ENCODE measurements at regions not wholly inside any gene's neighbourhood (a gene's known extent, or its start where the extent isn't known, plus 50 kb on each side); places are given as distances from the start of the nearest gene placed in this dataset.

GRCh38 chr13:34416971-34417380 lies 525.1 kb upstream of the NBEA start:
- Histone ChIP-seq H2AFZ (ENCODE audit: low read depth, low read length) (no peak overlapping the region), H3K4me1 (ENCODE audit: low read length) (no peaks in the 10 kb centered on the region), H3K4me2 (ENCODE audit: low read length) (no peak overlapping the region), H3K79me2 (ENCODE audit: low read length) (no peaks in the 10 kb centered on the region), H3K36me3 (replicated peaks; ENCODE audit: low read depth, low read length) (no peaks in the 10 kb centered on the region), H3K9me3 (ENCODE audit: insufficient read depth, low read length) (no peaks in the 10 kb centered on the region), H4K20me1 (ENCODE audit: insufficient read depth, low read length) (no peaks in the 10 kb centered on the region), H3K4me3 (ENCODE audit: low read length) (no peak overlapping the region), H3K9ac (ENCODE audit: low read length) (no peak overlapping the region), H3K27me3 (ENCODE audit: low read depth, low read length) (no peaks in the 10 kb centered on the region), H3K27ac (ENCODE audit: low read length) (no peak overlapping the region)
- TF ChIP-seq EZH2phosphoT487 (IDR thresholded peaks at IDR 0.05; ENCODE audit: low read depth) (no peak), CTCF (IDR thresholded peaks at IDR 0.05; ENCODE audit: low read depth, low read length) (no peak)

- H3K27ac ChIP-seq (ENCODE audit: low read length) = no peak overlapping the region
Measured at GRCh38 chr13:34417896-34418295, 524.2 kb upstream of the NBEA start.

GRCh38 chr13:34419025-34419424 lies 523.0 kb upstream of the NBEA start:
- no peaks in the 10 kb centered on the region for H3K79me2 ChIP-seq (ENCODE audit: low read length)
- no peak overlapping the region for H3K4me2 ChIP-seq (ENCODE audit: low read length)
- TF ChIP-seq CTCF (IDR thresholded peaks at IDR 0.05; ENCODE audit: low read depth, low read length) = no peak
- no peak for TF ChIP-seq EZH2phosphoT487 (IDR thresholded peaks at IDR 0.05; ENCODE audit: low read depth)
- H3K9ac ChIP-seq (ENCODE audit: low read length) = no peak overlapping the region
- H4K20me1 ChIP-seq (ENCODE audit: insufficient read depth, low read length) = no peaks in the 10 kb centered on the region
- H2AFZ ChIP-seq (ENCODE audit: low read depth, low read length) = no peak overlapping the region
- H3K4me3 ChIP-seq (ENCODE audit: low read length) = no peak overlapping the region
- H3K9me3 ChIP-seq (ENCODE audit: insufficient read depth, low read length) = no peaks in the 10 kb centered on the region
- H3K27ac ChIP-seq (ENCODE audit: low read length) = no peak overlapping the region
- no peaks in the 10 kb centered on the region for H3K4me1 ChIP-seq (ENCODE audit: low read length)
- H3K27me3 ChIP-seq (ENCODE audit: low read depth, low read length) = no peaks in the 10 kb centered on the region
- no peaks in the 10 kb centered on the region for H3K36me3 ChIP-seq (replicated peaks; ENCODE audit: low read depth, low read length)

More at GRCh38 chr13:34417896-34418295, 524.2 kb upstream of the NBEA start:
- no peaks in the 10 kb centered on the region for H3K79me2 ChIP-seq (ENCODE audit: low read length)
- no peak overlapping the region for H3K4me2 ChIP-seq (ENCODE audit: low read length)
- no peaks in the 10 kb centered on the region for H4K20me1 ChIP-seq (ENCODE audit: insufficient read depth, low read length)
- no peaks in the 10 kb centered on the region for H3K27me3 ChIP-seq (ENCODE audit: low read depth, low read length)
- H3K9ac ChIP-seq (ENCODE audit: low read length) = no peak overlapping the region
- H2AFZ ChIP-seq (ENCODE audit: low read depth, low read length) = no peak overlapping the region
- H3K9me3 ChIP-seq (ENCODE audit: insufficient read depth, low read length) = no peaks in the 10 kb centered on the region
- no peak overlapping the region for H3K4me3 ChIP-seq (ENCODE audit: low read length)
- H3K36me3 ChIP-seq (replicated peaks; ENCODE audit: low read depth, low read length) = no peaks in the 10 kb centered on the region
- no peaks in the 10 kb centered on the region for H3K4me1 ChIP-seq (ENCODE audit: low read length)
- no peak for TF ChIP-seq CTCF (IDR thresholded peaks at IDR 0.05; ENCODE audit: low read depth, low read length)
- no peak for TF ChIP-seq EZH2phosphoT487 (IDR thresholded peaks at IDR 0.05; ENCODE audit: low read depth)

- no peaks in the 10 kb centered on the region for H3K36me3 ChIP-seq (replicated peaks; ENCODE audit: low read depth, low read length)
Measured at GRCh38 chr13:34419755-34420154, 522.3 kb upstream of the NBEA start.

More at GRCh38 chr13:34419755-34420154, 522.3 kb upstream of the NBEA start:
- H3K9ac ChIP-seq (ENCODE audit: low read length) = no peak overlapping the region
- TF ChIP-seq CTCF (IDR thresholded peaks at IDR 0.05; ENCODE audit: low read depth, low read length) (no peak), EZH2phosphoT487 (IDR thresholded peaks at IDR 0.05; ENCODE audit: low read depth) (no peak)
- H3K79me2 ChIP-seq (ENCODE audit: low read length) = no peaks in the 10 kb centered on the region
- H4K20me1 ChIP-seq (ENCODE audit: insufficient read depth, low read length) = no peaks in the 10 kb centered on the region
- no peak overlapping the region for H3K4me3 ChIP-seq (ENCODE audit: low read length)
- H2AFZ ChIP-seq (ENCODE audit: low read depth, low read length) = no peak overlapping the region
- no peaks in the 10 kb centered on the region for H3K27me3 ChIP-seq (ENCODE audit: low read depth, low read length)
- no peaks in the 10 kb centered on the region for H3K9me3 ChIP-seq (ENCODE audit: insufficient read depth, low read length)
- no peak overlapping the region for H3K4me2 ChIP-seq (ENCODE audit: low read length)
- H3K27ac ChIP-seq (ENCODE audit: low read length) = no peak overlapping the region
- no peaks in the 10 kb centered on the region for H3K4me1 ChIP-seq (ENCODE audit: low read length)

Measured in OCI-LY3 (cell line).